OCI-M1 (cell line): ENCODE measurements at regions not wholly inside any gene's neighbourhood (a gene's known extent, or its start where the extent isn't known, plus 50 kb on each side); places are given as distances from the start of the nearest gene placed in this dataset.

Source experiments
- DNase-seq: peaks from one replicate; lab custom pipeline; 2025; lab: John Stamatoyannopoulos, UW

DNA sequence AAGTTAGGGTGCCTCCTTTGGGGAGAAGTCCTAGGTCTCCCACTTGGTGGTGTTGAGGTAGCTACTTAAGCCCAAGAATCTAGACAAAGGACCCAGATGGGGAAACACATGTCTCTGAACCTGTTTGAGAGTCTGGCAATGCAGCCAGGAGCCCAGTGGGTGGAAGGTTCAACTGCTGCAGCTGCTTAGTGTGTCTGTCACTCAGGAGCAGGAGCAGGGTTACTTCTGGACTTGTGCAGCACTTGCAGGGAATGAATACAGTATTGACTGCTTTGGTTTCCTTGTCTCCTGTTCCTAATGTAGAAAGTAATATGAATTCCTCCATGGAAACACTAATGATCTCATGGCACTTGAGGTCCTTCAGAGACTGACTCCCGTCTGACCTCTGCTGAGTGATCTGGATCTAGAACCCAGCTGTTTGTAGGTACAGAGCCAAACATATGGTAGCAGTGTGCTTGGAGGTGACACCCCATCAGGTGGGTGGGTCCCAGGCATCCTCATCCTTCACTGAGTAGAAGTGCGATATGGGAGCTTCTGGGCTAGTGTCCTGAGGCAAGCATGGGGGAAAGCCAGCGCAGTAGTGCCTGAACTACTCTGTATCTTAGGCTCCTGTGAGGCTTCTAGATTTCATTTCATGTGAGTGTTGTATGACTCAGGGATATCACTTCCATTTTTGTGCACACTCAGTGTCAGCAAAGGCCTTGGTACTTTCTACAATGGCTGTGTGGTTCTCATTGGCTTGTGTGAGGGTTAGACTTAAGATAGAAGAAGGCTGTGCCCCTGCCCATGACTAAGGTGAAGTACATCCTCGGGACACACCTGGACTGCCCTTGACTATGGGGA lies 85.0 kb upstream of the WDR1 start:
- no peak for DNase-seq

DNA sequence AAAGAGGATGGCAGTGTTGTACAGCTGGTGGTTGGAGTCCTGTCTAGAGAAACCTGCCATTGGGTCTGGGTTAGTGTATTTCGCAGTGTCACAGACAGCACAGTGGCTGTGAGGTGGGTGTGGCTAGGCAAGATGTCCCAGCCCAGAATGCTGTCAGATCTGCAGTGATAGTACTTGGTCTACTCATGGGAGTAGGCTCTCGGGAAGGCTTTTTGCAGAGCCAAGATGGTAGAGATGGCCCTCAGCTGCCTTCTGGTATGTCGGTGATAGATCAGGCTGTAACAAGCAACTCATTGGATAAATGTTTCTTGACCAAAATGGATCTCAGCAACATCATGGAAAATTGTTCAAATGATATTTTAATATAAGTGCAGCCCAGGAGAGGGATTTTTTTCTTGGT lies 84.3 kb upstream of the WDR1 start:
- DNase-seq, result peak; percentile 76

DNA sequence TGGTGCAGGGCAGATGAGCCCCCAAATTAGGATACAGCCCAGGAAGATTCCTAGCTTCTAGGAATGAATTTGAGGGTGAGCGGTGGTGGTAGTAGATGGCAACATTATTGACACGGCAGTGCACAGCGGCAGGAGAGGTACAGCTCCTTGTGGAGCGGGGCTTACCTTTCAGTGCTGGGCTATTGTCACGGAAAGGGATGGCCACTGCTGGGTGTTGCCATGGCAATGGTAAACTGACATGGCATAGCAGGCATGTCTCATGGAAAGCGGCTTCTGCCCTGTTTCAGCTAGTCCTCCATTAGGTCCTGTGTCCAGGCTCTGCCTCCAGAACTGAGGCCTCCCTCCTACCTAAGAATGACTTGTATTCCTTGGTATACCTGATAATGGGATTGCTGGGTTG lies 81.8 kb upstream of the WDR1 start:
- DNase-seq, result no peak

DNA sequence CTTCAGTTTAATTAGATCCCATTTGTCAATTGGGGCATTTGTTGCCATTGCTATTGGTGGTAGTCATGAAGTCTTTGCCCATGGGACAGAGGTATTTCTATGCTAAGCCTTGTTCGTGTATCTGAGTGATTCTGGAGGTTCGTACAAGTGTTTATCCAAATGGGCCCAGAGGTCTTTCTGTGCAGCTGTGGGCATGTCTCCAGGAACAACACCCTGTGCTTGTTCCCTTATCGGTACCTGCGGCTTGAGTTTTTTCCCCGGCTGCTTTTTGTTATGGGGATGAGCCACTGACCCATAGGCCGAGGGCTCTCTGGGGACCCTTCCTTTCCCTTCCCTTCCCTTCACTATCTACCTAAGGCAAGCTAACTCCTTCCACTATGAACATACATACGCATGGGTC lies 81.4 kb upstream of the WDR1 start:
- no peak for DNase-seq

DNA sequence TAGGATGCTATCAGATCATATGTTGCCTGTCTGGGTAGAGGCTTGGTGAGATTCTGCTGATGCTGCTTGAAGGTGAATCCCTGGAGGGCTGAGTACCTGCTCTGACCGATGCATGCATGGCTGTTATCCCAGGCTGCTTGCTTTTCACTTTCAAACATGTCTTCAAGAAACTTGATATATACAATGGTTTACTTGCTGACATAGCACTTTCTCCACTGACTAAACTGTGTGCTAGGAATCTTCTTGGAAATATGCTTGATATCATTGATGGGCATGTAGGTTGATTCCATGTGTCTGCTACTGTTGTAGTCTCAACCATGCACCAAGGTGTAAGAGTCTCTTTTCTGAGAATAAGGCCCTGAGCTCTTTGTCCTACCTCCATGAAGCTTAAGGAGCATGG lies 79.6 kb upstream of the WDR1 start:
- DNase-seq, result no peak

DNA sequence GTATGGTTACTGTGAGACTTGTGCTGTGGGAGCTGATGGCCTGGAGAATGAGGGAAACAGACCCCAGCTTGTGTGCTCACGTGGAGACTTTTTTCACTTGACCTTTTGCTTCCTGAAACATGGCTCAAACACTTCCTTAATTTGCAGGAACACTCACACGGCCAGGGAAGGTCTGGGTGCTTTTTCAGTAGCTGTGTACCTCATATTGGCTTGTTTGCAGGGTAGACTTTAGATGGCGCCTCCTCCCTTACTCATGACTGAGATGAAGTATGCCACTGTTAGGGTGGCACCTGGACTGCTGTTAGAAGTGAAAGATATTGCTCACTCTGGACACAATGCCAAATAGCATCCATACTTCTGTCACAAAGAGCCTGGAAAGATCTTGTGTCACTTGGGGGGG lies 75.7 kb upstream of the WDR1 start:
- DNase-seq, result peak; percentile 41

DNA sequence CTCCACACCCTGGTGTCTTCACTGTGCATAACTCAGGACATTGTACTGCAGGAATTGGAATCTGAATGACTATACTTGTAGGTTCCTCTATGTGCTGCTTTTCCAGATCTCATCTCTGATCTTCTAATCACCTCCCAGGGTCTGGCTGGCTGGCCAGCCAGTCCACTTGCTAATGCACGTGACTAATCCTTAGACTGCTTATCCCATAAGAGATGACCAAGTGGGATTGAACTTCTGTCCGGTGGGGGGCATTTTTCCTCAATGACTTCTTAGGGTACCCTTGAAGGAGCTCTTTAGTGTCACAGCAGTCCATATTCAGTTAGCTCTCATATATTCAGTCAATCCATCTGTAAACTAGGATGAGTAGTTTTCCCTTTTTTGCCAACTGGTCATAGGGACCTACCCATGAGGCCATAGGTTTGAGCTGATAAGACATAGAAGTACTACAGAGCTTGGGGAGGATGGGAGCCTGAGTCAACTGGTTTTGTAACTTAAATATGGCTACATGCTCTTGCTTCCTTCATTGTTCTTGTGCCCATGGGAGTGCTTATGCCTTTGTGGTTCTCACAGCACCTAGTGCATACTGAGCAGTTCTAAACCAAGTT lies 71.9 kb upstream of the WDR1 start:
- DNase-seq, result no peak

DNA sequence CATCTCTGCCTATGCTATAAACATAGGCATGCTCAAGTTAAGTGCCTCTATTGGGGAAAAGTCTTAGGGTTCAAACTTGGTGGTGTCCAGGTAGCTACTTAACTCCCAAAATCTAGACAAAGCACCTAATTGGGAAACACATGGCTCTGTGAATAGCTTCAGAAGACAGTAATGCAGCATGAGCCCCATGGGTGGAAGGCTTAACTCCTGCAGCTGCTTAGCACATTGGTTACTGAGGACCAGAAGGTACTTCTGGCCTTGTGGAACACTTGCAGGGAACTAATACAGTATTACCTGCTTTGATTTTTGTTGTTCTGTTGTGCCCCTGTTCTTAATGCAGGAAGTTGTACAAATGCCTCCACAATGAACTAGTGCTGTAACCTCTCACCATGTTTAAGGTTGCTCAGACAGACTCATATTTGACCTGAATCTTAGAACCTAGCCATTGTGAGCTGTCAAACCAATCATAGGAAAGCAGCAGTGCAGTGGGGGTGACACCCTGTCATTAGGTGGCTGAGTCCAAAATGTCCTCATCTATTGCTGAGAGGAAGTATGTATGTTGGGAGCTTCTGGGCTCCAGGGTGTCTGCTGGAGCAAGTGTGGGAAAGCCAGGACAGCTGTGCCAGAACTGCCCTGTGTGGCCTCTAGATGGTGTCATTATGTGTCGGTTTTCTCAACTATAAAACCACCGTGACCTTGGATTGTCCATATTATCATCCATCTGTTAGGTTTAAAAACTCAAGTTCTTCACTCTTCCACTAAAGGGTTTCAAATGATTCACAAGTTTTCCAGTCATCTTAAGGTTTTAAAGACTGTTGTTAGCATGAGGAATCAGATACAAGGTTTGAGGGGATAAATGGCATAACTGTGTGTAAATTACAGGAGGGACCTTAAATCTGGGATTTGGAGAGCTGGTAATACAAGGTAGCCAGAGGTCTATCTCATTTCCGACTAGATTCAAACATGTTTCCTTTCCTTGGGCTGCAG lies 69.9 kb upstream of the WDR1 start:
- DNase-seq, result peak; percentile 80

DNA sequence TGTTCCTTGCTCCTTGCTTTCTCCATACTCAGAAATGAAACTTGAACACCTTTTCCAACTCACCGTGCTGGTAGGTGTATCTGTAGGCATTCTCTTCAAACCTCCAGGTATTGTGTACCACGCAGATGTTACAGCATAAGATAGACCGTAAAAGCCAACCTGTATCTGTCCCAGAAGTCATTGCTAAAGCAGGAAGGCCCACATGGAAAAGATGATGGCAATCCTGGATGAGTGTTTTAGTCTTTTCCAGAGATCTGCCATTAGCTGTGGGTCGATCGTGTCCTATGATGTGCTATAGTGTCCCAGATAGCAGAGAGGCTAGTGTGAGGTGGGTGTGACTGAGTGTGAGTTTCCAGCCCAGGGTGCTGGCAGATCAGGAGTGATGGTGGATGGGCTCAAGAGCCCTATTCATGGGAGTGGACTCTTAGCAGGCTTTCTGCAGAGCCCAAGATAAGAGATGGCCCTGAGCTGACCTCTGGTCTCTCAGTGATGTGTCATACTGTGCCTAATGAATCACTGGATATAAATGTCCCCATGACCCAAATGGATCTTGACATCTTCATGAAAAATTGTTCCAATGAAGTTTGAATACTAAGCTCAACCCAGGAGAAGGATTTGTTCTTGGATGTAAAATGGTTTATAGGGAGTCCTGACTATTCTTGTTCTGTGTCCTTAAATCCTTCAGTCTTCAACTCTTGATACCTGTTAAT lies 69.1 kb upstream of the WDR1 start:
- DNase-seq, result peak; percentile 61

DNA sequence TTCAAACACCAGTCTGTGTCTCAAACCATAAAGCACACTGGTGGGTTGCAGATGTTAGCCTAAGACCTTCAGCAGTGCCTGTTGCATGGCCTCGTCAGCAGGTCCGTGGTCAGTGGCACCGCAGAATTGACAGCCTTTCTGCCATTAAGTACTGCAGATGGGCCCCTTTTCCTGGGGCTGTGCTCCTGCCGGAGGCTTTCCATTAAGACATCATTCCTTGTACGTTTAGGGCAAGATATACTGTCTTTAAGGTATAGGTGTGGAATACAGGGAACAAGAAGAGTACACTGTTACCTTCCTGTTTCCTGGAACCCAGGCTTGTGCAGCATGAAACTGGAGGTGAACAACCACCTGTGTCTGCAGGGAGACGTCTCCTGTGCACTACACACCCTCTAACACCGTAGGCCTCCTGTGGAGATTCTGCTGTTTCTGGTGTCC lies 67.9 kb upstream of the WDR1 start:
- no peak for DNase-seq

DNA sequence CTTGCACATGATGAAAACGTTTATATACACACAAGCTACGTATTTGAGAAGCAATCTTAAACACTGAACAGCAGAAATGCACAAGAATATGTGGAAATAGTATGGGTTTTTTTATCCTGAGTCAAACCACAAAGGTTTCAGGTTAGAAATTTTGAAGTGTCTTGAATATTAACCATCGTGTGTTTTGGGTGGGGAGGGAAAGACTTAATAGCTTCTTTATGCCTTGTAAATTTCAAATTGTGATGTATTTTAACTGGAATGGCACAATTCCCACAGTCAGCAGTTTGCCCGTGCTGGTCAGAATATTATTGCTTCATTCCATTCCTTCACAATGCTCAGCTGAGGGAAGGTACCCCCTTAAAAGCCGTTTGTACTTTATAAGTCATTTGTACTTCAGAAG lies 67.4 kb upstream of the WDR1 start:
- no peak for DNase-seq

DNA sequence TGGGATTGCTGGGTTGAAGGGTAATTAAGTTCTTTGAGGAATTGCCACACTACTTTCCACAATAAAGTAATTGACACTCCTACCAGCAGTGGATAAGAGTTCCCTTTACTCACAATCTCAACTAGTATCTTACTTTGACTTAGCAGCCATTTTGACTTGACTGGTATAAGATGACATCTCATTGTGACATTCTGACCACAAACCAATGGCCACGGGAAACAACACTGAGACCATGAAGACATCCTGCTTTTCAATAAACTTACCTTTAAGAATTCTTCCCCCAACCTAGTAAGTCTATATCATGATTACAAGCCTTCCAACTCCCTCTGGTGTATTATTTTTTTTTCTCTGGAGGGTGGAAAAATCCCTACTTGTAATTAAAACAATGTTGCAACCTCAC lies 66.9 kb upstream of the WDR1 start:
- DNase-seq, result peak; percentile 72

DNA sequence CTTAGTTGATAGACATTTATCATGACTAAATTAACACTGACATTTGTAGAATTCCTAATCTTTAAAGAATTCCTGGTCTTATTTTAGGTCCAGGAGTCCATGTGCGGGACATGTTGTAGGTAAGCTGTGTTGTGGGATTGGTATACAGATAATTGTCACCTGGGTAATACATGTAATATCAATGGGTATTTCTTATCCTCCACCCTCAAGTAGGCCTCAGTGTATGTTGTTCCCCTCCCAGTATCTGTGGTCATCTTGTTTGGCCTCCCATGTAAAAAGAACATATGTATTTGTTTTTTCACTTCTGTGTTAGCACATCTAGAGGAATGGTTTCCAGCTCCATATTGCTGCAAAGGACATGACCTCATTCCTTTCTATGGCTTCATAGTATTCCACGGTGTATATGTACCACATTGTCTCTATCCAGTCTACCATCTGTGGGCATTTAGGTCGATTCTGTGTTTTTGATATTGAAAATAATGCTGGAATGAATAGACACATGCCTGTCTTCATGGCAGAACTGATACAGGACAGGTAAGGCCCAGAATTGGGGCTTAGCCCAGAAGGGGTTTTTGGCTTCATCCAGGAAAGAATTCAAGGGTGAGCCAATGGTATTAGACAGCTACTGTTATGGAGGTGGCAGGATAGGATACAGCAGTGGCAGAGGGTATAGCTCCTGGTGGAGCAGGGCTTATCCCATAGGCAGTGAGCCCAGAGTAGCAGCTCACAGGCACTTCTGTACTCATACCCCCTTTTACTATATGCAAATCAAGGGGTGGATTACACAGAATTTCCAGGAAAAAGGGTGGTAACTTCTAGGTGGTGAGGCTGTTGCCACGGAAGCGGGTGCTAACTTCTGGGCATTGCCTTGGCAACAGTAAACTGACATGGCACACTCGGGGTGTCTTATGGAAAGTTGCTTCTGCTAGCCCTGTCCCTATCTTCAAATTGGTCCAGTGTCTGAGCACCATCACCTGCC lies 66.1 kb upstream of the WDR1 start:
- DNase-seq, result peak; percentile 90

DNA sequence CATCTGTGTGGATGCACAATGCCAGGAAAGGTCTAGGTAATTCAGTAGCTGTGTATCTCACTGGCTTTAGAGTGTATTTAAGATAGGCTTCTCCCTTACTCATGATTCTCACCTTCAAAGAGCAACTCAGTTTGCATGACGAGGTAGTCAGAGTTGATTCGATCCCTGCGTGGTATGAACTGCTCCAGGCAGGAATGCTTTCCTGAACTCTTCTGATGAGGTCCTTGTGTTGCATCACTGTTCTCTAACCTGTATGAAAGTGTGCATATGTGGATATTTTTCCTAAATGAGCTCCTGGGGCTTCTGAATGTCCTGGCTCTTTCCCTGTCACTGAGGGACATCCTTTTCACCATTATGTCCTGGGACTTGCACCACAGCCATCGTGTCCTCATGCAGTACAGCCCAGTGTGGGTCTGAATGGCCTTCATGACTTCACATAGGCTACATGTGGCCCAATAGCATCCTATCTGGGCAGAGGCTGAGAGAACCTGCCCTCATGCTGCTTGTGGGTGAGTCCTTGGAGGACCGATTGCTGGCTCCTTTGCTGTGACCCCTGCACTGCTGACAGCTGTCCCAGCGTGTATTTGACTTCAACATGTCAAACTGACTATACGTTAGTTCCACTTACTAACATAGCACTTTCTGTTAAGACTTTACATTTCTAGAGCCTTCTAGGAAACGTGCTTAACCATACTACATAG lies 65.3 kb upstream of the WDR1 start:
- DNase-seq, result no peak

DNA sequence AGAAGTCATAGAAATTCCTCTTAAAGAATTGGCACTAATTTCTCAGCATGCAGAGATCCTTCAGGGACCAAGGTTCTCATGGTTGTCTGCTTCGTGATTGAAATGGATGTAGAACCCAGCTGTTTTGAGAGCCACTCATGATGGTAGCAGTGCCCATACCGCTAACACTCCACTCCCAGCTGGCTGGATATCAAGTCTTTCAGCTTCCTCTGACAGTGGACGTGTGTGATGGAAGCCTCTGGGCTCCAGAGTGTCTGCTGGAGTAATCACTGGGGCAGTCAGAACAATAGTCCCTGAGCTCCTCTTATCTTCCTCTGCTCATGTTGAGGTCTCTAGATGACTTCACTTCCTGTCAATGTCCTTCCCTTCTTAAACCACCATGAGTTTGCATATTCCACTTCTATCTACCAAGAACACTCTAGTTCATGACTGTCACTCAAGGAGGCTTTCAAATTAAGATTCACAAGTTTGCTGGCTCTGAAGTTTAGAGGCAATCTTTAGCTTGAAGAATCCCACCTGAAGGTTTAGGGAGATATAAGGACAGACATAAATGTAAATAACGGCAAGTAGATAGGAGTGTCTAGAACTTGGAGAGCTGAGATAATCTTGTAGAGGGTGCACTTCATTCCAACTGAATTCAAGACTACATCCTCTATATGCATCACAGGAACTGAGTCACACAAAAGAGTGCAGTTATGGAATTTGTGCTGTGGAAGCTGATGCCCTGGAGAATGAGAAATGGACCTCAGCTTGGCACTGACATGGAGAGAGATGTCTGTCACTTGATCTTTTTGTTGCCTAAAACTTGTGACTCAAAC lies 64.5 kb upstream of the WDR1 start:
- peak; percentile 98 for DNase-seq

DNA sequence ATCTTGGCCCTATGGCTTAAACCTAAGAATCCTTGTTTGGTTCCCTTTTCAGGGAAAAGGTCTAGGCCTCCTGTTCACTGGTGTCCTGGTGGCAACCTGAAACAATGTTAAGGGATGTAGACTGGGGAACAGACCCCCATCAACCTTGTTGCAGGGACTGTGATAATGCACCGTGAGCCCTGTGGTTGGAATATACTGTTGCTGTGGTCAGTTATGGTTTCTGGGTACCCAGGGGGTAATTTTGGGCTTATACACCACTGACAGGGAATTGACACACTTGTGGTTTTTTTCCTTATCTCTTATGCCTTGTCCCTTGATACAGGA lies 64.0 kb upstream of the WDR1 start:
- peak; percentile 97 for DNase-seq

DNA sequence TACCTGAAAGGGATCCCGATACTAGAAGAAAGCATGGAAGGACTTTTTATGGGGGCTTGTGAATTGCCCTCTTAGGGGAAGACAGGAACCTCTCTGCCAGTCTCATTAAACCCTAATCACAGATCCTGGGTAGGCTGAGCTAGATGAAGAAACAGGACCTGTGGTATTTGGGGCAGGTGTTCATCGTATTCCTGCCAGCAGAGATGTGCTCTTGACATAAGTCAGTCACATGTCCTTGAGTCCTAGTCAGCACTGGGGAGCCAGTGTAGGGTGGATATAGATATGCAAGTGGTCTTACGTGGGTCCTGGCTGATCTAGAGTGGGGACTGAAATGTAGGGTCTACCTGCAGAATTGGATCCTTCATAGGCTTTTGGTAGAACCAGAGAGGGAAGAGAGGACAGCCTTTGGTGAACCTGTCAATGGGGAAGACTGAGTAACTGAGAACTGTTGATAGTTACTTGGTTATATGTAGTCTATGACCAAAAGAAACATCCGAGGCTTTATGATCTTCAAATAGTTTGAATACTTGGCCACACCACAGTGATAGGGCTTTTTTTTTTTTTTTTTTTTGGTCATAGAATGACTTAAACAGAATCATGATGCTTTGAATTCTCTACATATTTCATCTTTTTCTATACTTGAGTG lies 63.5 kb upstream of the WDR1 start:
- no peak for DNase-seq

DNA sequence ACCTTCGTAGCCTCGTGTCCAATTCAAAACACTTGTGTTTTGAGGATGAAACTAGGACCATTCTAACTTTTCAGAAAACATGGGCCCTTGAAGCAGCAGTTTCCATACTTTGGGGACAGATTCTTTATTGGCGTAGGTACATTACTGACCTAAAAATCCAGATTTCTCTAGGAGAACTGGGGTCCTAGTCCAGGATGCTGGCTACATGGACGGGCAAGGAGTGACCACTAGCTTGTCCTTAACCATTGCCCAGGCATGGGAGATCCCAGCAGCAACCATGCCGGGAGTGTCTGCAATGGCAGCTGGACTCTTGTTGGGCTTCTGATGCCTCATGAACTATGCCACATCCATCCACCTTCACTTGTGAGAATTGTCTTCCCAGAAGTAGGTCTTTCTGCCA lies 62.2 kb upstream of the WDR1 start:
- DNase-seq, result no peak

DNA sequence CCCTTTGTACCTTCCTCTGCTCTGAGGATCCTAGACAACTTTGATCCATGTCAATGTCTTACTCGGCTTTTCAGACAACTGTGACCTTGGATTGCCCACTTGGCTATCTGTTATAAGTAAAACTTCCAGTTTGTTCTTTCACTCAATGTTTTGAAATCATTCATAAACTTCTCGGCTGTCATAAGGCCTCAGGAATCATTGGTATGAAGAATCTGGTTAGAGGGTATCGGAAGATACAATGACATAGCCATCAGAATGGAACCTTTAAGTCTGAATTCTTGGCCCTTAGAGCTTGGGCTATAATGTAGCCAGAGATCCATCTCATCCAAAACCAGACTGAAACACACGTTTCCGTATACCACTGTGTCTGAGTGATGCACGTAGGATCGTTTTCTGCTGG lies 59.0 kb upstream of the WDR1 start:
- DNase-seq, result no peak
